Tibial nerve (tissue), 4 donors: ENCODE measurements at regions not wholly inside any gene's neighbourhood (a gene's known extent, or its start where the extent isn't known, plus 50 kb on each side); places are given as distances from the start of the nearest gene placed in this dataset.
"Not testable (repeated sequence)": the region's sequence is repeated elsewhere in the genome, so short reads cannot be mapped to it uniquely, and the experiment has no call there.

Source experiments
- DNase-seq, 2 donors: peaks; one replicate each; pipeline ENCODE4 v3.0.0-alpha.2; 2019; ENCODE audit warnings: low spot score in 2 of 2
- H3K27ac ChIP-seq, 4 donors: fragments of 200-600 bp; sonication (generic) in 3 of 4; one replicate each; pipeline ENCODE4 v1.5.1; 2017 to 2019; ENCODE audit warnings: mild to moderate bottlenecking in 1 of 4
- H3K27me3 ChIP-seq, 2 donors: fragments of 200-600 bp; sonication (generic) in 1 of 2; one replicate each; pipeline versions ENCODE4 v1.5.1 to v1.6.0; 2017 to 2019
- H3K36me3 ChIP-seq, 3 donors: fragments of 200-600 bp; sonication (generic); one replicate each; pipeline ENCODE4 v1.5.1; 2018 to 2019
- H3K4me1 ChIP-seq, 4 donors: fragments of 200-600 bp; sonication (generic) in 3 of 4; one replicate each; pipeline ENCODE4 v1.5.1; 2017 to 2019
- H3K4me3 ChIP-seq, 4 donors: fragments of 200-600 bp; sonication (generic) in 3 of 4; one replicate each; pipeline ENCODE4 v1.5.1; 2017 to 2019; ENCODE audit warnings: mild to moderate bottlenecking in 1 of 4, moderate library complexity in 1 of 4
- H3K9me3 ChIP-seq, 4 donors: fragments of 200-600 bp; sonication (generic) in 3 of 4; one replicate each; pipeline ENCODE4 v1.5.1; 2017 to 2019
- EP300 ChIP-seq, 2 donors: sonication (generic); formaldehyde crosslinking; IDR thresholded peaks; one replicate each; pipeline ENCODE4 v1.6.1; 2017; ENCODE audit warnings: antibody characterized with exemption in 2 of 2, mild to moderate bottlenecking in 1 of 2
- POLR2A ChIP-seq, 2 donors: fragments of 450-650 bp; IDR thresholded peaks; one replicate each; pipeline ENCODE4 v1.6.1; 2017; ENCODE audit warnings: antibody characterized with exemption in 2 of 2, mild to moderate bottlenecking in 2 of 2, moderate library complexity in 2 of 2
- WGBS, 2 donors: methylation state at CpG; one replicate each; pipeline ENCODE4 v1.1.5; 2018; 5-methylcytosine and 5-hydroxymethylcytosine counted together
- TF ChIP-seq, protein P1 (sequence below), 5 experiments: fragments of 200-600 bp in 3 of 5; fragments of 450-650 bp in 2 of 5; sonication (generic) in 3 of 5; IDR thresholded peaks; one replicate each; pipeline ENCODE4 v1.5.1; 2016 to 2019; ENCODE audit warnings: antibody characterized with exemption in 5 of 5, mild to moderate bottlenecking in 3 of 5, moderate library complexity in 2 of 5

DNA sequence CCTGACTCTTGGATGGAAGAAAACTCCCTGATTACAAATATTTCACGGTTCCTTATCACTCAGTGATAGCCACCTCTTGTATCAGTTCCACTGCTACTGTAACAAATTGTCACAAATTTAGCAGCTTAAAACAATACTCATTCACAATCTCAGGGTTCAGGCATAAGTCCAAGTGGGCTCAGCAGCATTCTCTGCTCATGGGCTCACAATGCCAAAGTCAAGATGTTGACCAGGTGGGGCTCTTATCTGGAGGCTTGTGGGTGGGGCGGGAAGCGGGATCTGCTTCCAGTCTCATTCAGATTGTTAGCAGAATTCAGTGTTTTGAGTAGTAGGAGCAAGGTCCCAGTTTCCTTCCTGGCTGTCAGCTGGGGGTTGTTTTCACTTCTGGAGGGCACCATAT is 137.3 kb upstream of the FAM78B start:
- Histone ChIP-seq H3K36me3 (no peaks in the 10 kb centered on the region), H3K9me3 (no peaks in the 10 kb centered on the region), H3K27ac (no peak overlapping the region), H3K27me3 (no peaks in the 10 kb centered on the region), H3K4me3 (no peak overlapping the region), H3K4me1 (no peaks in the 10 kb centered on the region)
- no peak for DNase-seq
- TF ChIP-seq EP300 (IDR thresholded peaks at IDR 0.05) (no peak), POLR2A (IDR thresholded peaks at IDR 0.05) (no peak)
- TF ChIP-seq, protein P1, sequence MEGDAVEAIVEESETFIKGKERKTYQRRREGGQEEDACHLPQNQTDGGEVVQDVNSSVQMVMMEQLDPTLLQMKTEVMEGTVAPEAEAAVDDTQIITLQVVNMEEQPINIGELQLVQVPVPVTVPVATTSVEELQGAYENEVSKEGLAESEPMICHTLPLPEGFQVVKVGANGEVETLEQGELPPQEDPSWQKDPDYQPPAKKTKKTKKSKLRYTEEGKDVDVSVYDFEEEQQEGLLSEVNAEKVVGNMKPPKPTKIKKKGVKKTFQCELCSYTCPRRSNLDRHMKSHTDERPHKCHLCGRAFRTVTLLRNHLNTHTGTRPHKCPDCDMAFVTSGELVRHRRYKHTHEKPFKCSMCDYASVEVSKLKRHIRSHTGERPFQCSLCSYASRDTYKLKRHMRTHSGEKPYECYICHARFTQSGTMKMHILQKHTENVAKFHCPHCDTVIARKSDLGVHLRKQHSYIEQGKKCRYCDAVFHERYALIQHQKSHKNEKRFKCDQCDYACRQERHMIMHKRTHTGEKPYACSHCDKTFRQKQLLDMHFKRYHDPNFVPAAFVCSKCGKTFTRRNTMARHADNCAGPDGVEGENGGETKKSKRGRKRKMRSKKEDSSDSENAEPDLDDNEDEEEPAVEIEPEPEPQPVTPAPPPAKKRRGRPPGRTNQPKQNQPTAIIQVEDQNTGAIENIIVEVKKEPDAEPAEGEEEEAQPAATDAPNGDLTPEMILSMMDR (IDR thresholded peaks at IDR 0.05) = no peak
- 93% methylated on average over 3 of the region's 3 CpGs for WGBS, 2 donors

DNA sequence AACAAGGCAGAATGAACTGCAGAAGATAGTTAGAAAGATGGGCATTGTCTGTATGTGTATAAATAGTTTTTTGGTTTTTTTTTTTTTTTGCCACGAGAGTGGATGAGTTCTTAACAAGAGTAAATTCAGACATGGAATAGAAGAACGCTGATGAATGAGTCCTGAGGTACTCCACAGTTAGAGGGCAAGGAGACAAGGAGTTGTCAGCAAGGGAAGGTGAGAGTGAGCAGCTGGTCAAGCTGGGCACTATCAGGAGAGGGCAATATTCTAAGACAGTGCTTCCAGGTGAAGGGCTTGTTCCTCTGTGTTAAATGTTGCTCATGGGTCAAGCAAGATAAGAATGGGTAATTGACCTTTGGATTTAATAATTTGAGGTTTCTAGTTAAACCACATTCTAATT is 138.6 kb upstream of the FAM78B start:
- Histone ChIP-seq H3K36me3 (no peaks in the 10 kb centered on the region), H3K4me1 (no peaks in the 10 kb centered on the region), H3K9me3 (no peaks in the 10 kb centered on the region), H3K27me3 (no peaks in the 10 kb centered on the region), H3K4me3 (no peak overlapping the region), H3K27ac (no peak overlapping the region)
- TF ChIP-seq, protein P1 (IDR thresholded peaks at IDR 0.05) = no peak
- TF ChIP-seq EP300 (IDR thresholded peaks at IDR 0.05) (no peak), POLR2A (IDR thresholded peaks at IDR 0.05) (no peak)
- 62 to 70% methylated on average over 2 of the region's 2 CpGs for WGBS, 2 donors
- DNase-seq = no peak

DNA sequence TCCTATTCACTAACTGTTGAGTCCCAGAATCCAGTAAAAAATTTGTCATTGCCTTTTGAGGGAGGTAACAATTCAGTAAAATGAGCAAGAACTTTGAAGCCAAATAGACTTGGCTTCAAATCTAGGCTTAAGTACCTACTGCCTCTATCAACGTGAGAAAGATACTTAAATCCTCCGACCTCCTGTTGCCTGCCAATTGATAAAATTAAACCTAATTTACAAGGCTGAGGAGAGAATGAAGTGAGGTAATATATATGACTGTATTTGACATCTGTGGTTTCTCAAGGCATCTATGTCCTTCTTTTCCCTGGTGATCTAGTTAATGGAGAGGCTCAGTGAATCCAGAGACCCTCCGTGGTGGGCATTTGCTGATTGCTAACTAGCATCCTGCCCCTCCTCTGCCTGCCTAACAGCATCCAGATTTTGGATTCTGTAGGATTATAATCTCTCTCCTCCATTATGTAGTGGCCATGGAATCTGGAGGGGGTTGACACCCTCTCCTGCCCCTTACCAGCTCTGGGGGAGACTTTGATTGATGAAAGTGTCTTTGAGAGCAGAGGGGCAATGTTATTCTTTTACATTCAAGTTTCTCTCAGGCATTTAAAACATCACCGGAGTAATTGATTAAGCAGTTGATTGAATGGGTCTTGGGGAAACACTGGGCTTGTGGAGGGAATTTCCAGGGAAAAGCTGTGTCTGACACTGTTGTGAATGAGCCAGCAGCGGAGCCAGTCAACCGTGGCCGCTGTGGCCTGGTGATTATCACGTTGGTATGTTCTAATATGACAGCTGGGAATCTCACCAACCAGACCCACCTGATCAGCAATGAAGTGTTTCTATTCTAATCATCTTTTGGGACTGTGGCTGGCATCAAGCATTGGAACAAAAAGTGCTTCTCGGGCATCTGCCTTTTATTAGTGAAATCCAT is 140.7 kb upstream of the FAM78B start:
- H3K27me3 ChIP-seq = no peaks in the 10 kb centered on the region
- no peak overlapping the region for H3K27ac ChIP-seq
- no peaks in the 10 kb centered on the region for H3K4me1 ChIP-seq
- no peak overlapping the region for H3K4me3 ChIP-seq
- TF ChIP-seq EP300 (IDR thresholded peaks at IDR 0.05) (no peak), POLR2A (IDR thresholded peaks at IDR 0.05) (no peak)
- TF ChIP-seq, protein P1 (IDR thresholded peaks at IDR 0.05) = no peak
- no peaks in the 10 kb centered on the region for H3K36me3 ChIP-seq
- DNase-seq = no peak
- 74 to 79% methylated on average over 9 of the region's 9 CpGs for WGBS, 2 donors
- H3K9me3 ChIP-seq = no peaks in the 10 kb centered on the region

DNA sequence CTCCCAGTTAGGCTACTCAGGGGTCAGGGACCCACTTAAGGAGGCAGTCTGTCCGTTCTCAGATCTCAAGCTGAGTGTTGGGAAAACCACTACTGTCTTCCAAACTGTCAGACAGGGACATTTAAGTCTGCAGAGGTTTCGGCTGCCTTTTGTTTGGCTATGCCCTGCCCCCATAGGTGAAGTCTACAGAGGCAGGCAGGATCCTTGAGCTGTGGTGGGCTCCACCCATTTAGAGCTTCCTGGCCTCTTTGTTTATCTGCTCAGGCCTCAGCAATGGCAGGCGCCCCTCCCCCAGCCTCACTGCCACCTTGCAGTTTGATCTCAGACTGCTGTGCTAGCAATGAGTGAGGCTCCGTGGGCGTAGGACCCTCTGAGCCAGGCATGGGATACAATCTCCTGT is 149.5 kb upstream of the FAM78B start:
- not testable (repeated sequence) for H3K27ac ChIP-seq, H3K4me1 ChIP-seq, H3K4me3 ChIP-seq, DNase-seq, H3K27me3 ChIP-seq, H3K36me3 ChIP-seq
- 78 to 92% methylated on average over 4 to 5 of the region's 5 CpGs for WGBS, 2 donors
- H3K9me3 ChIP-seq = peaks cover 0 to 16% (median 3%) of the 10 kb centered on the region in 4 donors

DNA sequence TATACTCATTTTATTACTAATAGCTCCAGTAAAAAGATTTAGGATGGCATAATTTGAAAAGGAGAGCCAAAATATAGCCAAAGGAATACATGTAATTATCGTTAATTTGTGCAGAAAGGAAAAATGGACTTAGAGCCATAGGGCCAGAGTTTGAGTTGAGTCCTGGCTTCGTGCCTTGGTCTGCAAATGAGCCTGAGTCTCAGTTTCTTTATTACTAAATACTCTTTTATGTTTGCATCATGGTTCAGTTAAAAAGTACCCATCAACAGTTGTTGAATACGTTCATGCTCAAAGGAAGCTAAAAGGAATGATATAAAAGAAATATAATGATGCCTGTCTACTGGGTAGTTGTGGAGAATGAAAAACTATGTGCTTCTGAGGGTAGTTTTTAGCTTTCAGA is 155.7 kb upstream of the FAM78B start:
- DNase-seq = no peak
- WGBS, 2 donors = 78% methylated on average over 3 of the region's 3 CpGs
- TF ChIP-seq EP300 (IDR thresholded peaks at IDR 0.05) = no peak
- TF ChIP-seq POLR2A (IDR thresholded peaks at IDR 0.05) = no peak
- TF ChIP-seq, protein P1 (IDR thresholded peaks at IDR 0.05) = no peak

More for the DNA sequence above, 155.7 kb upstream of the FAM78B start:
- H3K27me3 ChIP-seq = no peaks in the 10 kb centered on the region
- H3K9me3 ChIP-seq = peaks cover 0 to 2% (median 0%) of the 10 kb centered on the region in 4 donors
- no peak overlapping the region for H3K27ac ChIP-seq
- no peak overlapping the region for H3K4me3 ChIP-seq
- H3K4me1 ChIP-seq = no peaks in the 10 kb centered on the region
- no peaks in the 10 kb centered on the region for H3K36me3 ChIP-seq
